IMR-90 (cell line): ENCODE measurements at regions not wholly inside any gene's neighbourhood (a gene's known extent, or its start where the extent isn't known, plus 50 kb on each side); places are given as distances from the start of the nearest gene placed in this dataset.

ENCODE experiments used
- CTCF ChIP-seq: conservative IDR thresholded peaks from 2 replicates; pipeline ENCODE4 v1.5.1; 2012; ENCODE audit warnings: mild to moderate bottlenecking, low read depth, low read length, improper control_type of control experiment
- RAD21 ChIP-seq: IDR thresholded peaks from 2 replicates; pipeline ENCODE4 v1.6.1; 2012; ENCODE audit warnings: low read length, improper control_type of control experiment

GRCh38 chr20:9977629-9978028 lies 57.2 kb upstream of the ANKEF1 start:
- TF ChIP-seq CTCF (no peak), RAD21 (no peak)
